ENCODE measurements at regions not wholly inside any gene's neighbourhood (a gene's known extent, or its start where the extent isn't known, plus 50 kb on each side); places are given as distances from the start of the nearest gene placed in this dataset.

- H3K27me3 ChIP-seq (replicated peaks in 1 of 4; ENCODE audit: control extremely low read depth in 1 of 4, control insufficient read depth in 3 of 4, insufficient read depth in 4 of 4, low read length in 3 of 4) = peaks cover 0 to 9% (median 7%) of the 10 kb centered on the region in 4 experiments
- ATAC-seq (ENCODE audit: low read depth) = no peak
- Mint-ChIP-seq H3K4me3 (no peak overlapping the region), H3K9me3 (ENCODE audit: insufficient read depth) (no peaks in the 10 kb centered on the region), H3K4me1 (peaks cover 33% of the 10 kb centered on the region), H3K27me3 (peaks cover 16% of the 10 kb centered on the region), H3K27ac (no peak overlapping the region)
- no peaks in the 10 kb centered on the region for H3K36me3 ChIP-seq (replicated peaks in 1 of 2; ENCODE audit: control extremely low read depth in 1 of 2, control insufficient read depth in 1 of 2, extremely low read depth in 1 of 2, insufficient read depth in 2 of 2, low read length in 1 of 2)
- no peak overlapping the region for H3K4me3 ChIP-seq (ENCODE audit: control extremely low read depth in 1 of 5, extremely low read depth in 1 of 5, insufficient read depth in 1 of 5, low read depth in 2 of 5, low read length in 4 of 5)
- POLR2A ChIA-PET = no interaction called here
- H3K4me1 ChIP-seq (ENCODE audit: control insufficient read depth in 2 of 2, insufficient read depth in 2 of 2, low read length in 2 of 2) = peaks cover 29 to 39% of the 10 kb centered on the region in 2 donors
- TF ChIP-seq EZH2 (IDR thresholded peaks at IDR 0.05; ENCODE audit: borderline replicate concordance, insufficient read depth, low read depth, low read length, poor library complexity, severe bottlenecking) (no peak), CTCF (IDR thresholded peaks at IDR 0.05) (no peak)
- CTCF ChIA-PET = interaction anchor here (0.7 to 2.2 kb wide), 2 partner anchors 25 to 121 kb away, joined by 3 to 7 read pairs; no protein-coding TSS in a partner anchor
- intact Hi-C loops (cut with micrococcal nuclease) = no loop called here
- H3K9ac ChIP-seq (ENCODE audit: low read length) = no peak overlapping the region
- DNase-seq = no peak
- 40% methylated on average over 1 of the region's 3 CpGs for WGBS (ENCODE audit: insufficient coverage)
- no peaks in the 10 kb centered on the region for H4K20me1 ChIP-seq (ENCODE audit: control insufficient read depth, insufficient read depth, low read length, poor library complexity, severe bottlenecking)
- H3K79me2 ChIP-seq (ENCODE audit: control insufficient read depth, insufficient read depth, low read length) = no peaks in the 10 kb centered on the region
- no peaks in the 10 kb centered on the region for H3K9me3 ChIP-seq (ENCODE audit: control extremely low read depth in 1 of 3, control insufficient read depth in 2 of 3, insufficient read depth in 1 of 3, low read length in 2 of 3)
- H2AFZ ChIP-seq (ENCODE audit: insufficient read depth, low read depth, low read length, poor library complexity, severe bottlenecking) = peak overlapping the region; percentile 20
- no peak overlapping the region for H3K27ac ChIP-seq (ENCODE audit: low read length in 2 of 2)
- no peak overlapping the region for H3K4me2 ChIP-seq (replicated peaks; ENCODE audit: low read depth, low read length, poor library complexity, severe bottlenecking)
Observed at GRCh38 chr17:37818689-37819088, 73.8 kb upstream of the HNF1B start.

- H3K27ac Mint-ChIP-seq = no peak overlapping the region
- H3K79me2 ChIP-seq (ENCODE audit: control insufficient read depth, insufficient read depth, low read length) = no peaks in the 10 kb centered on the region
- H4K20me1 ChIP-seq (ENCODE audit: control insufficient read depth, insufficient read depth, low read length, poor library complexity, severe bottlenecking) = no peaks in the 10 kb centered on the region
- CTCF ChIA-PET = interaction anchor here (0.7 to 3.2 kb wide), 21 partner anchors 10 to 443 kb away, joined by 3 to 42 read pairs (median 5); partner anchors contain the start of gene SYNRG
- no CpG with 5 or more reads among the region's 2 CpGs for WGBS (ENCODE audit: insufficient coverage)
- H3K9me3 ChIP-seq (ENCODE audit: control extremely low read depth in 1 of 3, control insufficient read depth in 2 of 3, insufficient read depth in 1 of 3, low read length in 2 of 3) = no peaks in the 10 kb centered on the region
- no peaks in the 10 kb centered on the region for H3K9me3 Mint-ChIP-seq (ENCODE audit: insufficient read depth)
- no peak overlapping the region for H3K4me3 ChIP-seq (ENCODE audit: control extremely low read depth in 1 of 5, extremely low read depth in 1 of 5, insufficient read depth in 1 of 5, low read depth in 2 of 5, low read length in 4 of 5)
- no peak overlapping the region for H3K27ac ChIP-seq (ENCODE audit: low read length in 2 of 2)
- H3K36me3 ChIP-seq (replicated peaks in 1 of 2; ENCODE audit: control extremely low read depth in 1 of 2, control insufficient read depth in 1 of 2, extremely low read depth in 1 of 2, insufficient read depth in 2 of 2, low read length in 1 of 2) = no peaks in the 10 kb centered on the region
- DNase-seq (no peak), ATAC-seq (ENCODE audit: low read depth) (no peak)
- H3K9ac ChIP-seq (ENCODE audit: low read length) = no peak overlapping the region
- peaks cover 26 to 37% of the 10 kb centered on the region in 2 donors for H3K4me1 ChIP-seq (ENCODE audit: control insufficient read depth in 2 of 2, insufficient read depth in 2 of 2, low read length in 2 of 2)
- intact Hi-C loops (cut with micrococcal nuclease) = no loop called here
- no peak overlapping the region for H3K4me3 Mint-ChIP-seq
- TF ChIP-seq CTCF (IDR thresholded peaks at IDR 0.05) (no peak), EZH2 (IDR thresholded peaks at IDR 0.05; ENCODE audit: borderline replicate concordance, insufficient read depth, low read depth, low read length, poor library complexity, severe bottlenecking) (no peak)
- peaks cover 28% of the 10 kb centered on the region for H3K4me1 Mint-ChIP-seq
- H3K27me3 ChIP-seq (replicated peaks in 1 of 4; ENCODE audit: control extremely low read depth in 1 of 4, control insufficient read depth in 3 of 4, insufficient read depth in 4 of 4, low read length in 3 of 4) = peaks cover 0 to 11% (median 8%) of the 10 kb centered on the region in 4 experiments
- peaks cover 21% of the 10 kb centered on the region for H3K27me3 Mint-ChIP-seq
- no peak overlapping the region for H3K4me2 ChIP-seq (replicated peaks; ENCODE audit: low read depth, low read length, poor library complexity, severe bottlenecking)
- POLR2A ChIA-PET = no interaction called here
- H2AFZ ChIP-seq (ENCODE audit: insufficient read depth, low read depth, low read length, poor library complexity, severe bottlenecking) = no peak overlapping the region
Observed at GRCh38 chr17:37816950-37817349, 72.1 kb upstream of the HNF1B start.
